HG02981 (cell line): ENCODE measurements at regions not wholly inside any gene's neighbourhood (a gene's known extent, or its start where the extent isn't known, plus 50 kb on each side); places are given as distances from the start of the nearest gene placed in this dataset.
"Not testable (repeated sequence)": the region's sequence is repeated elsewhere in the genome, so short reads cannot be mapped to it uniquely, and the experiment has no call there.

Source experiments
- ATAC-seq: cut with Tn5 transposase; IDR thresholded peaks from one replicate; pipeline ENCODE4 v1.9.1; 2021; ENCODE audit warnings: mild to moderate bottlenecking, moderate library complexity; ENCODE audit not compliant: unreplicated experiment

- no peak for ATAC-seq
Observed at GRCh38 chr14:55803873-55804553, 224.0 kb downstream of the KTN1 start.

- ATAC-seq: no peak
Observed at GRCh38 chr14:55805250-55805649, 225.2 kb downstream of the KTN1 start.

DNA sequence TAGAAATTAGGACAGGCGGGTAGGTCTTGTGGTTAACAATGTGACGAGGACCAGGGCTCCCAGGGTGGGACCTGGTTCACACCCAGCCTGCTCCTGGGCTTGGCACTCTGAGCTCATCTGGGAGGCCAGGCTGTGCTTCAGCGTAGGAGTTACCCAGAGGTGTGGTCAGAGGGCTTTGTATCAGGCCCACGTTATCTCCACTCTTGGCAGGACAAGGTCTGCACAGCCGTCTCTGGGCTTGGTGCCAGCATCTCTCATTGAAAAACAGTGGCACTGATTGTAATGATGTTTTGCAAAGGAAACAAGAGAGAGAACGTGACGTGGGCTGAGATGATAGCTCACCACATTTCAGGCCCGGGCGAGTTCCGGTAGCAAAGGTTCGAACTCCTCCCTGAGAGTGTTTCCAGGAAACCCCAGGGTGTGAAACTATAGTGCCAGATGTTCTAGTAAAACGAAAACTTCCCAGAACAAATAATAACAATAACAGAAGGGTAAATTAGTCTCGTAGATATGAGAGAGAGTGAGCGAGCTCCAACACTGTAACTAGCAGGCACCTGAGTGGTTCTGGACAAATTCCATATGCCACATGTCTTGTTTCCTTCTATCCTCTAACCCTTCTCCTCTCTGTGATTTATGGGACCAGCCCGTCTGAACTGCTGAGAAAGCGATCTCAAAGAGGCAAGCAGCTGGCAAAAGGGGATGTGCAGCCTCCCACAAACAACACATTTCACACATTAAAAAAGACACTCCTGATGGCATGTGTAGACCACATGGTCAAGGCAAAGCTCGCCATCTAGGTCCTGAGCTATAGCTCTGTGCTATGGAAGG is 227.3 kb downstream of the KTN1 start:
- ATAC-seq: peak; percentile 67

DNA sequence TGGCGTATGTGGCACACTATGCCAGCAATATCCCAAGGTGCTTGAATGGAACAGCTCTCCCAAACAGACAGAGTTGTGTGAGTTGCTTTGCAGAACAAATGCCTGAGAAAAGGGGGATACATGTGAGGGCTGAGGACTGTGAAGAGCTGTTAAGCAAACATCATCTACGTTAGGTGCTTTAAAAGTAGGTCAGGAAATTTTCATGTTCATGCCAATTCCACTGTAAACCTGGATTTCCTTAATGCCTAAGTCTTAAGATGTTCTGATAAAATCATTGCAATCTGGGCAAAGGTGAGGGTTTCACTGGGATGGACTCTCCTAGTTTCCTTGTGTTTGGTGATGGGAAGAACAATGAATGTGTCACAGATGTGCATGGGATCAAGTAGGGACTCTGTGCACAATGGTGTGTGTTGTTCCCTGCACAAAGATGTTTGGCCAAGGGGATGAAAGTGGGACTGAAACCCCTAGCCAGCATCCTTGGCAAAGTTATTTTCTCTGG is 227.9 kb downstream of the KTN1 start:
- ATAC-seq: no peak

DNA sequence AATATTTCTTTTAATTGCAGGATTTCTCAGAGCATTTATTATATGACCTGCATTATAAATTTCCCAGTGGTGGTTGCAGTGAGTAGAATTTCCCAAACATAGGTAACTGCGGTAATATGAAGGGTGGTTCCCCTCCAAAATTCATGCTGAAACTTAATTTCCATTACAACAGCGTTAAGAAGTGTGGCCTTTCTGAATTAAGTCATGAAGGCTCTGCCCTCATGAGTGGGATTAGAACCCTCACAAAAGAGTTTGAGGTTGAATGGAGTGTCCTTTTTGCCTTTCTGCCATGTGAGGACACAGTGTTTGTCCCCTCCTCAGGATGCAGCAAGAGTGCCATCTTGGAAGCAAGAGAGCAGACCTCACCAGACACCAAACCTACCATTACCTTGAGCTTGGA is 233.6 kb downstream of the KTN1 start:
- no peak for ATAC-seq

DNA sequence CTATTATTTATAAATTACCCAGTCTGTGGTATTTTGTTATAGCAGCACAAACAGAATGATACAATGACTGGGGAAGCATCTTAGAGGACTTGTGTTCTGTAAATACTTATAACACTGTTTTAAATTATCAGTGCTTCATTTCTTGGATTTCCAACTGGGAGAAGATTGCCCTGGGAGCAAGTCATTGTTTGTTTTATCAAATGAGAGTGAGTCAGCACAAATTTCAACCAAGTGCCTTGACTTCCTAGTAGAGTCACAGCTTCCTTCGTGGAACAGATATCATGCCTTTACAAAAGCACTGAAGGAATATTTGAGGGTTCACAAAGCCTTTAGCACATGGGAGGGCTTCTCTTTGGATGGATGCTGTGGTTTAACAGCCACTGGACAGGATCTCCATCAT is 234.1 kb downstream of the KTN1 start:
- ATAC-seq: no peak

DNA sequence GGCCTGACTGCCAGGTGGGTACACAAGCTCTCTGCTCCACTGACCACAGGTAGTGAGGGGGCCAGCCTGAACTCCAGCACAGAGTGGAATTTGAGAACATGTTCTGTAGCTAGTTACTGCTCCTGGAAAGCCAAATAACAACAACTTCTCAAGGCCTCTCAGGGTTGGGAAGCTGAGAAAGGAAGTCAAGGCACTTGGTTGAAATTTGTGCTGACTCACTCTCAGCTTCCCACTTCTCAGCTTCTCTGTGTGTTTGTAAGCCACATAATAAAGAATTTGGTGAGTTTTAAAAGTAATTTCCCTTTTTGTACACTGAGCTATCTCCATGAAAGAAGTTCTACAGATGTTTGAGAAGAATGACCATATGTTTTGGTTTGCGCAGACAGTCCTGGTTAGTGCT is 234.9 kb downstream of the KTN1 start:
- ATAC-seq: no peak

DNA sequence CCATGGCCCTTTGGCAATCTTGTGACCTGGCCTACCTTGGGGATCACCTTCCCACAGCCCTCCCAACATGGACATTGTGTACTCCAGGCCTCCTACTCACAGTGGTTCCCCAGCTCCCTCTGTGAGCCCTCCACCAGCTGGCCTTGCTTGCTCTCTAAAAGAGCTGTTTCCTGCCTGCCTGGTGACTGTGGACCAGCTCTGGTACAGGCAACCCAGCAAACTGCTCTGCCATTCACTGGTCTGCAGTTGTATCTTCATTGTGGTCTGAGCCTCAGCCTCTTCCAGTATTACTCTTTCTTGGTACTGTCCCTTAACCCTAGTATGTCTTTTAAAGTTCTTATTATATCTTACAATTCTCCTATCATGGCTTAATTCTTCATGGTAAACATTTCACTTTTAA is 236.2 kb downstream of the KTN1 start:
- ATAC-seq: no peak

- ATAC-seq: peak; percentile 81
Observed at GRCh38 chr14:55819610-55820304, 239.8 kb downstream of the KTN1 start.

DNA sequence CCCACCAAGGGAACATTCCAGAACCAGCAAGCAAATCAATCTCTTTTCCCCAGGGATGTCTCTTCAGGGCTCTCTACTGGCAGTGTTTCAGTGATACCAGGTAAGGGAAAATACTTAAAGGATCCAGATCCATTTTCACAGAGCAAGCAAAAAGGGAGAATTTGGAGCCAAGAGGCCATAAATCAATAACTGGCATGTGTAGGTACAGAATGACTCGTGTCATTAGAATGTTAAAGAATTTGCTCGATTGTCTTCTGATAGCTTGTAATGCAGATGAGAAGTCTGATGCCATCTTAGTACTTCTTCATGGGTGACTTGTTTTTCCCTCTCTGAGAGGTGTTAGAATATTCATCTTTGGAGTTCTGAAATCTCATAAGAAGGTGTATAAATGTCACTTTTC is 242.9 kb downstream of the KTN1 start:
- ATAC-seq: no peak

DNA sequence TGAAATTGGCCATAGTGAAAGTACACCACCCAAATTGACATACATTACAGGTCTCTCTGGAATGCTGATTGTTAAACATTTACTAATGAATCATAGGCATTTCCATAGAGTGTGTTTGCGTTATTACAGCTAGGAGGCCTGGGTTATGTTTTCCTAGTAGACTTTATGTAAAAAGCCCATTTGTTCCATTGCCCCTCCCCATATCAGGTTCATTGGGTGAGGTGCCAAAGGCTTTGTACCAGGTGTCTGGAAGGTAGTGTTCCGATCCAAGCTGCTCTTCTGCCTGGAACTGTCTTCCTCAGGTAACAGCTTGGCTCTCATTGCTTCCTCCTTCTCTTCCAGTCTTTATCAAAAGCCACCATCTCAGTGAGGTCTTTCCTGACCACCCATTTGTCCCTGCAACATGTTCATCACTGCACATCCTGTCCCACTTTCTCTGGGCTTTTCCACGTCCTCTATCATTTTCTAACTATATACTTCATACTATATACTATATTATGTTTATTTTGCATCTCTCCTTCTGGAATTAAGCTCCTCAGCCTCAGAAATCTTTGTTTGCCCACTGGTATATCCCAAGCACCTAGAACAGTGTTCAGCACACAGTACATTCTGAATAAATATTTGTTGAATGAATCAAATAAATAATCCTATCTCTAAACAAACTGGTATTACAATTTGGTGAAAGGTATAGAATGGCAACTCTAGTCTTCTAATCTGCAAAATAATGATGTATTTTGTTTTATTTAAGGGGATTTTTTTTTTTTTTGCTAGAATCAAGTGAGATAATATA is 252.3 kb downstream of the KTN1 start:
- no peak for ATAC-seq

- no peak for ATAC-seq
Observed at GRCh38 chr14:55832974-55833373, 253.0 kb downstream of the KTN1 start.

GRCh38 chr14:55834390-55834789 is 254.4 kb downstream of the KTN1 start:
- no peak for ATAC-seq

GRCh38 chr14:55835985-55836384 is 256.0 kb downstream of the KTN1 start:
- no peak for ATAC-seq

GRCh38 chr14:55837467-55837866 is 257.5 kb downstream of the KTN1 start:
- ATAC-seq: no peak

- no peak for ATAC-seq
Observed at GRCh38 chr14:55838529-55839052, 258.6 kb downstream of the KTN1 start.

- not testable (repeated sequence) for ATAC-seq
Observed at GRCh38 chr14:55839301-55839947, 259.4 kb downstream of the KTN1 start.

DNA sequence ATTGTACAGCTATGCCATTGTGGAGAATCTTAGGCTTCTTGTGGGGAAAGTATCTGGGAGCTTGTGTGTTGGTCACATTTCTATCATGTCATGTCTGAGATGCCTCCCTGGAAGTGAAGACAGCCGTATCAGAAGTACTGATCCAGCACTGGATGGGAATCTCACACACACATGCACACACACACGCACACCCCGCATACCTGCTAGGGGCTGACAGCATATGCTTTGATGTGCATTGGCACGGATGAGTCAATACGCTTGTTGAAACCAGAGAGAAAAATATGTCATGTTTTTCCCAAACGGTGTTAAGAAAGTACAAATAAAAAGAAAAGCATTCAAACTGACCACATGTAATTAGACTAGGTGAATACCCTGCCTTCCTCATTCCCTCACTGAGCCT is 260.8 kb downstream of the KTN1 start:
- ATAC-seq: no peak

DNA sequence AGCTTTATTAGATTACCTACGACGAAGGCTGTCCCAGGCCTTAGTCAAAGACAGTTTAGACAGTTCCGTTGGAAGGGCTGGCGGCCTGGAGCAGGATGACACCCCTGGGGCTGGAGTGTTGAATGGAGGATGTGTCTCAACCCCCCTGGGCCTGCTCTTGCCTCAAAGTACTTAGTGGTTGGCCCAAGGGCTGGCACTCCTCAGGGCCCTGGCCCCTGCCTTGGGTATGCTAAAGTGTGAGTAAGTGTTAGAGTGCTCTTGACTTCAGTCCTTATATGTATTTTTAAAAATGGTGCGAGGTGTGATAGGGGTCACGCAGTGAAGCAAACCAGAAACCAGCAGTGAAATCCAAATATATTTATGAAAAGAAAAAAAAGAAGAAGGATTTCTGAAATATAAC is 261.6 kb downstream of the KTN1 start:
- ATAC-seq: no peak

- no peak for ATAC-seq
Observed at GRCh38 chr14:55843718-55844403, 263.9 kb downstream of the KTN1 start.
